ENCODE measurements at regions not wholly inside any gene's neighbourhood (a gene's known extent, or its start where the extent isn't known, plus 50 kb on each side); places are given as distances from the start of the nearest gene placed in this dataset.

- TF ChIP-seq USF2 (IDR thresholded peaks at IDR 0.05; ENCODE audit: low read length), result no peak
- TF ChIP-seq SIX5 (IDR thresholded peaks at IDR 0.05; ENCODE audit: low read depth, low read length), result no peak
- no peak for TF ChIP-seq CBX8 (IDR thresholded peaks at IDR 0.05; ENCODE audit: borderline replicate concordance, low read depth, low read length)
- no peak for TF ChIP-seq NRF1 (IDR thresholded peaks at IDR 0.05; ENCODE audit: low read depth, low read length)
- no peak for TF ChIP-seq SIN3A (conservative IDR thresholded peaks at IDR 0.05 in 1 of 2, IDR thresholded peaks at IDR 0.05 in 1 of 2; ENCODE audit: low read depth in 1 of 2, low read length in 2 of 2)
Observed at GRCh38 chr1:162966613-162967012, 102.5 kb upstream of the RGS4 start (continued).
